ENCODE measurements at regions not wholly inside any gene's neighbourhood (a gene's known extent, or its start where the extent isn't known, plus 50 kb on each side); places are given as distances from the start of the nearest gene placed in this dataset.

DNA sequence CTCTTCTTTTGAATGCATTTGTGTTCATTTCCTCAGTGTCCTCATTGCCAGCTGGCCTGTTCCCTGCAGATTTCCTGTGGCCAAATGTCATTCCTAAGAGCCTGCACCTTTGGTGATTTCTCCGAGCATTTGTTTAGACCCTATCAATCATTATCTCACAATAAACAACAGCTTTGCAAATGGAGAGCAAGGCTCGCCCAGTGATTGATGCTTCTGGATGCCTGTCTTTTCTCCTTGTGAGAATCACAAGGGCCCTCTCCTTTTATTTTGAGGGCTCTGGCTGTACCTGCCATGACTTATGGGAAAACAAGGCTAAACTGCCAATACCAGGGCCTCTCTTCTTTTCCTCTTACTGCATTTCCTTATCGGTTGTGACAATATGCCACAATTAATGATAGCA is 1454.4 kb upstream of the CELF4 start:
- TF ChIP-seq, protein P1, sequence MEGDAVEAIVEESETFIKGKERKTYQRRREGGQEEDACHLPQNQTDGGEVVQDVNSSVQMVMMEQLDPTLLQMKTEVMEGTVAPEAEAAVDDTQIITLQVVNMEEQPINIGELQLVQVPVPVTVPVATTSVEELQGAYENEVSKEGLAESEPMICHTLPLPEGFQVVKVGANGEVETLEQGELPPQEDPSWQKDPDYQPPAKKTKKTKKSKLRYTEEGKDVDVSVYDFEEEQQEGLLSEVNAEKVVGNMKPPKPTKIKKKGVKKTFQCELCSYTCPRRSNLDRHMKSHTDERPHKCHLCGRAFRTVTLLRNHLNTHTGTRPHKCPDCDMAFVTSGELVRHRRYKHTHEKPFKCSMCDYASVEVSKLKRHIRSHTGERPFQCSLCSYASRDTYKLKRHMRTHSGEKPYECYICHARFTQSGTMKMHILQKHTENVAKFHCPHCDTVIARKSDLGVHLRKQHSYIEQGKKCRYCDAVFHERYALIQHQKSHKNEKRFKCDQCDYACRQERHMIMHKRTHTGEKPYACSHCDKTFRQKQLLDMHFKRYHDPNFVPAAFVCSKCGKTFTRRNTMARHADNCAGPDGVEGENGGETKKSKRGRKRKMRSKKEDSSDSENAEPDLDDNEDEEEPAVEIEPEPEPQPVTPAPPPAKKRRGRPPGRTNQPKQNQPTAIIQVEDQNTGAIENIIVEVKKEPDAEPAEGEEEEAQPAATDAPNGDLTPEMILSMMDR (IDR thresholded peaks at IDR 0.05 in 2 of 3, conservative IDR thresholded peaks at IDR 0.05 in 1 of 3; ENCODE audit: control insufficient read depth in 2 of 3, extremely low read depth in 1 of 3, insufficient read depth in 1 of 3, low read depth in 3 of 3, low read length in 3 of 3): no peak
- no peak for TF ChIP-seq FOXM1 (IDR thresholded peaks at IDR 0.05; ENCODE audit: low read depth, low read length)
- TF ChIP-seq SUZ12 (IDR thresholded peaks at IDR 0.05; ENCODE audit: unreplicated experiment): no peak
- TF ChIP-seq, protein P2, sequence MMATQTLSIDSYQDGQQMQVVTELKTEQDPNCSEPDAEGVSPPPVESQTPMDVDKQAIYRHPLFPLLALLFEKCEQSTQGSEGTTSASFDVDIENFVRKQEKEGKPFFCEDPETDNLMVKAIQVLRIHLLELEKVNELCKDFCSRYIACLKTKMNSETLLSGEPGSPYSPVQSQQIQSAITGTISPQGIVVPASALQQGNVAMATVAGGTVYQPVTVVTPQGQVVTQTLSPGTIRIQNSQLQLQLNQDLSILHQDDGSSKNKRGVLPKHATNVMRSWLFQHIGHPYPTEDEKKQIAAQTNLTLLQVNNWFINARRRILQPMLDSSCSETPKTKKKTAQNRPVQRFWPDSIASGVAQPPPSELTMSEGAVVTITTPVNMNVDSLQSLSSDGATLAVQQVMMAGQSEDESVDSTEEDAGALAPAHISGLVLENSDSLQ (IDR thresholded peaks at IDR 0.05): no peak
- no peak for TF ChIP-seq JUND (IDR thresholded peaks at IDR 0.05; ENCODE audit: low read depth, low read length)
- no peak for TF ChIP-seq POLR2A (IDR thresholded peaks at IDR 0.05; ENCODE audit: low read depth, low read length)
- no peak for TF ChIP-seq TAF1 (IDR thresholded peaks at IDR 0.05; ENCODE audit: borderline replicate concordance, low read depth, low read length)
- TF ChIP-seq, protein P3, sequence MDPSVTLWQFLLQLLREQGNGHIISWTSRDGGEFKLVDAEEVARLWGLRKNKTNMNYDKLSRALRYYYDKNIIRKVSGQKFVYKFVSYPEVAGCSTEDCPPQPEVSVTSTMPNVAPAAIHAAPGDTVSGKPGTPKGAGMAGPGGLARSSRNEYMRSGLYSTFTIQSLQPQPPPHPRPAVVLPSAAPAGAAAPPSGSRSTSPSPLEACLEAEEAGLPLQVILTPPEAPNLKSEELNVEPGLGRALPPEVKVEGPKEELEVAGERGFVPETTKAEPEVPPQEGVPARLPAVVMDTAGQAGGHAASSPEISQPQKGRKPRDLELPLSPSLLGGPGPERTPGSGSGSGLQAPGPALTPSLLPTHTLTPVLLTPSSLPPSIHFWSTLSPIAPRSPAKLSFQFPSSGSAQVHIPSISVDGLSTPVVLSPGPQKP (IDR thresholded peaks at IDR 0.05; ENCODE audit: low read depth, low read length): no peak
- TF ChIP-seq, protein P4, sequence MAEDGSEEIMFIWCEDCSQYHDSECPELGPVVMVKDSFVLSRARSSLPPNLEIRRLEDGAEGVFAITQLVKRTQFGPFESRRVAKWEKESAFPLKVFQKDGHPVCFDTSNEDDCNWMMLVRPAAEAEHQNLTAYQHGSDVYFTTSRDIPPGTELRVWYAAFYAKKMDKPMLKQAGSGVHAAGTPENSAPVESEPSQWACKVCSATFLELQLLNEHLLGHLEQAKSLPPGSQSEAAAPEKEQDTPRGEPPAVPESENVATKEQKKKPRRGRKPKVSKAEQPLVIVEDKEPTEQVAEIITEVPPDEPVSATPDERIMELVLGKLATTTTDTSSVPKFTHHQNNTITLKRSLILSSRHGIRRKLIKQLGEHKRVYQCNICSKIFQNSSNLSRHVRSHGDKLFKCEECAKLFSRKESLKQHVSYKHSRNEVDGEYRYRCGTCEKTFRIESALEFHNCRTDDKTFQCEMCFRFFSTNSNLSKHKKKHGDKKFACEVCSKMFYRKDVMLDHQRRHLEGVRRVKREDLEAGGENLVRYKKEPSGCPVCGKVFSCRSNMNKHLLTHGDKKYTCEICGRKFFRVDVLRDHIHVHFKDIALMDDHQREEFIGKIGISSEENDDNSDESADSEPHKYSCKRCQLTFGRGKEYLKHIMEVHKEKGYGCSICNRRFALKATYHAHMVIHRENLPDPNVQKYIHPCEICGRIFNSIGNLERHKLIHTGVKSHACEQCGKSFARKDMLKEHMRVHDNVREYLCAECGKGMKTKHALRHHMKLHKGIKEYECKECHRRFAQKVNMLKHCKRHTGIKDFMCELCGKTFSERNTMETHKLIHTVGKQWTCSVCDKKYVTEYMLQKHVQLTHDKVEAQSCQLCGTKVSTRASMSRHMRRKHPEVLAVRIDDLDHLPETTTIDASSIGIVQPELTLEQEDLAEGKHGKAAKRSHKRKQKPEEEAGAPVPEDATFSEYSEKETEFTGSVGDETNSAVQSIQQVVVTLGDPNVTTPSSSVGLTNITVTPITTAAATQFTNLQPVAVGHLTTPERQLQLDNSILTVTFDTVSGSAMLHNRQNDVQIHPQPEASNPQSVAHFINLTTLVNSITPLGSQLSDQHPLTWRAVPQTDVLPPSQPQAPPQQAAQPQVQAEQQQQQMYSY (CRISPR knock-in tag; IDR thresholded peaks at IDR 0.05): no peak

All from GM12878 (cell line).